ENCODE measurements at regions not wholly inside any gene's neighbourhood (a gene's known extent, or its start where the extent isn't known, plus 50 kb on each side); places are given as distances from the start of the nearest gene placed in this dataset.
"Not testable (repeated sequence)": the region's sequence is repeated elsewhere in the genome, so short reads cannot be mapped to it uniquely, and the experiment has no call there.

- DNase-seq (ENCODE audit: low read depth) = no peak
- TF ChIP-seq, protein P1, sequence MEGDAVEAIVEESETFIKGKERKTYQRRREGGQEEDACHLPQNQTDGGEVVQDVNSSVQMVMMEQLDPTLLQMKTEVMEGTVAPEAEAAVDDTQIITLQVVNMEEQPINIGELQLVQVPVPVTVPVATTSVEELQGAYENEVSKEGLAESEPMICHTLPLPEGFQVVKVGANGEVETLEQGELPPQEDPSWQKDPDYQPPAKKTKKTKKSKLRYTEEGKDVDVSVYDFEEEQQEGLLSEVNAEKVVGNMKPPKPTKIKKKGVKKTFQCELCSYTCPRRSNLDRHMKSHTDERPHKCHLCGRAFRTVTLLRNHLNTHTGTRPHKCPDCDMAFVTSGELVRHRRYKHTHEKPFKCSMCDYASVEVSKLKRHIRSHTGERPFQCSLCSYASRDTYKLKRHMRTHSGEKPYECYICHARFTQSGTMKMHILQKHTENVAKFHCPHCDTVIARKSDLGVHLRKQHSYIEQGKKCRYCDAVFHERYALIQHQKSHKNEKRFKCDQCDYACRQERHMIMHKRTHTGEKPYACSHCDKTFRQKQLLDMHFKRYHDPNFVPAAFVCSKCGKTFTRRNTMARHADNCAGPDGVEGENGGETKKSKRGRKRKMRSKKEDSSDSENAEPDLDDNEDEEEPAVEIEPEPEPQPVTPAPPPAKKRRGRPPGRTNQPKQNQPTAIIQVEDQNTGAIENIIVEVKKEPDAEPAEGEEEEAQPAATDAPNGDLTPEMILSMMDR (IDR thresholded peaks at IDR 0.05; ENCODE audit: insufficient read depth, low read length) = no peak
- H3K4me3 ChIP-seq (ENCODE audit: low read depth, low read length) = no peak overlapping the region
Observed at GRCh38 chrX:121666171-121666570, 618.8 kb downstream of the GLUD2 start.

DNA sequence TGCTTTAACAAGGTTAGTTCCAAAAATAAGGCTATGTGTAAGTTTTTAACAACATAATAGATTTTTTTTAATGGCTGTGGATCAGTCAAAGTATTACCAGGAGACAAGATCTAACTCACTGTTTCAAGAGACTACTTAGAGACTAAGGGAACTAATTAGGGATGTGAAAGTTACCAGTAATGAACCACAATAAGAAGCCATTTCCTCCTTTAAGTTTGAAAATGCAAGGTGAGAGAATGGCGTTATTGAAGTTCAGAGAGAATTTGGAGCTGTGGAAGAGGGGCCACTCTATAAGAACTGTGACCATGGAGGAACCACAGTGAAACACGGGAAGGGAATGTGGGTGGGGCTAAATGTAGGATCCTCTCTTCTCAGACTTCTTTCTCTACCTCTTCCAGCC lies 624.2 kb downstream of the GLUD2 start:
- no peak overlapping the region for H3K4me3 ChIP-seq (ENCODE audit: low read depth, low read length)
- DNase-seq (ENCODE audit: low read depth) = no peak
- TF ChIP-seq, protein P1 (IDR thresholded peaks at IDR 0.05; ENCODE audit: insufficient read depth, low read length) = no peak

DNA sequence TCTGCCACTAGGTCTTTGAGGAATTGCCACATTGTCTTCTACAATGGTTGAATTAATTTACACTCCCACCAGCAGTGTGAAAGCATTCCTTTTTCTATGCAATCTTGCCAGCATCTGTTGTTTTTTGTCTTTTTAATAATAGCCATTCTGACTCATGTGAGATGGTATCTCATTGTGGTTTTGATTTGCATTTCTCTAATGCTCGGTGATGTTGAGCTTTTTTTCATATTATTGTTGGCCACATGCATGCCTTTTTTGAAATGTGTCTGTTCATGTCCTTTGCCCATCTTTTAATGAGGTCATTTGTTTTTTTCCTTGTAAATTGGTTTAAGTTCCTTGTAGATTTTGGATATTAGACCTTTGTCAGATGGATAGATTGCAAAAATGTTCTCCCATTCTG lies 661.8 kb downstream of the GLUD2 start:
- H3K4me3 ChIP-seq (ENCODE audit: low read depth, low read length); DNase-seq (ENCODE audit: low read depth): not testable (repeated sequence)

DNA sequence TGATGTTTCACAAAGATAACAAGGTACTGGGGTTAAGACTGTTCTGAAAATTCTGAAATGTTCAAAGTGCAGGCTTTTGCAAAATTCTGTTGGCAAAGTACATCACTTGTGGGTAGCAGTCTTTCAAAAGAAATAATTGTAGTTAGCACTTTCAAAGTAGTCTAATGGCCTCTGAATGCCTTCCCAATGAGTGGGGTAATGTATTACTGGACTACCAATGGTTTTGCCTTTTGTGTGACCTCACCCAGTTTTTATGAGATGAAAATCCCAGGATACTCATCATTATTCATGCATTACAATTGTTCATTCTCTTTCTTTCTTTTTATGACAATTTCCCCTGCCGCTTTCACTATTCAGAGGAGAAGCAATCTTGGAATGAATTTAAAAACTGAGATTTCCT lies 686.1 kb downstream of the GLUD2 start:
- no peak overlapping the region for H3K4me3 ChIP-seq (ENCODE audit: low read depth, low read length)
- TF ChIP-seq, protein P1 (IDR thresholded peaks at IDR 0.05; ENCODE audit: insufficient read depth, low read length) = no peak
- DNase-seq (ENCODE audit: low read depth) = no peak

GRCh38 chrX:121746105-121746504 lies 698.7 kb downstream of the GLUD2 start:
- TF ChIP-seq, protein P1 (IDR thresholded peaks at IDR 0.05; ENCODE audit: insufficient read depth, low read length) = no peak
- no peak for DNase-seq (ENCODE audit: low read depth)
- no peak overlapping the region for H3K4me3 ChIP-seq (ENCODE audit: low read depth, low read length)

GRCh38 chrX:121753602-121754001 lies 706.2 kb downstream of the GLUD2 start:
- DNase-seq (ENCODE audit: low read depth); H3K4me3 ChIP-seq (ENCODE audit: low read depth, low read length): not testable (repeated sequence)

- DNase-seq (ENCODE audit: low read depth) = no peak
- H3K4me3 ChIP-seq (ENCODE audit: low read depth, low read length) = no peak overlapping the region
- TF ChIP-seq, protein P1 (IDR thresholded peaks at IDR 0.05; ENCODE audit: insufficient read depth, low read length) = no peak
Observed at GRCh38 chrX:121754301-121754700, 706.9 kb downstream of the GLUD2 start.

GRCh38 chrX:121755541-121755940 lies 708.1 kb downstream of the GLUD2 start:
- H3K4me3 ChIP-seq (ENCODE audit: low read depth, low read length) = no peak overlapping the region
- peak; percentile 2 for DNase-seq (ENCODE audit: low read depth)
- TF ChIP-seq, protein P1 (IDR thresholded peaks at IDR 0.05; ENCODE audit: insufficient read depth, low read length) = no peak

Data from fibroblast of the aortic adventitia (primary cell).